Osteoblast (primary cell): ENCODE measurements at regions not wholly inside any gene's neighbourhood (a gene's known extent, or its start where the extent isn't known, plus 50 kb on each side); places are given as distances from the start of the nearest gene placed in this dataset.

Experiments
- DNase-seq: peaks from one replicate; pipeline ENCODE4 v3.0.0; 2011; ENCODE audit warnings: low spot score, mixed read lengths; ENCODE audit not compliant: insufficient read length; ENCODE audit errors: missing footprints
- H2AFZ ChIP-seq: 2 replicates; pipeline ENCODE4 v1.6.0; 2011; ENCODE audit warnings: mild to moderate bottlenecking, low read length
- H3K27ac ChIP-seq: 2 replicates; pipeline ENCODE4 v1.5.1; 2011; ENCODE audit warnings: mild to moderate bottlenecking, low read depth, low read length, moderate library complexity
- H3K27me3 ChIP-seq: 2 replicates; pipeline ENCODE4 v1.6.0; 2012; ENCODE audit warnings: mild to moderate bottlenecking, control low read depth, inconsistent platforms, low read length, moderate library complexity; ENCODE audit not compliant: insufficient read depth
- H3K36me3 ChIP-seq: 2 replicates; pipeline ENCODE4 v1.5.1; 2011; ENCODE audit warnings: mild to moderate bottlenecking, low read length, control low read depth, moderate library complexity; ENCODE audit not compliant: insufficient read depth
- H3K4me1 ChIP-seq: 2 replicates; pipeline ENCODE4 v1.5.1; 2011; ENCODE audit warnings: mild to moderate bottlenecking, low read length, control low read depth, moderate library complexity; ENCODE audit not compliant: insufficient read depth
- H3K4me2 ChIP-seq: 2 replicates; pipeline ENCODE4 v1.6.0; 2011; ENCODE audit warnings: mild to moderate bottlenecking, low read length; ENCODE audit not compliant: insufficient read depth
- H3K4me3 ChIP-seq: fragments of 200-600 bp; sonication (generic); 3 replicates; pipeline ENCODE4 v1.5.1; 2012; ENCODE audit warnings: mild to moderate bottlenecking, low read length, inconsistent platforms; ENCODE audit not compliant: insufficient read depth
- H3K79me2 ChIP-seq: 2 replicates; pipeline ENCODE4 v1.6.0; 2012; ENCODE audit warnings: mild to moderate bottlenecking, low read length, control low read depth, inconsistent platforms; ENCODE audit not compliant: insufficient read depth
- H3K9me3 ChIP-seq: 2 replicates; pipeline ENCODE4 v1.5.1; 2011; ENCODE audit warnings: low read depth, low read length, control low read depth
- H4K20me1 ChIP-seq: 2 replicates; pipeline ENCODE4 v1.6.0; 2012; ENCODE audit warnings: mild to moderate bottlenecking, low read length, control low read depth; ENCODE audit not compliant: insufficient read depth
- TF ChIP-seq, protein P1 (sequence below): IDR thresholded peaks from 2 replicates; pipeline ENCODE4 v1.5.1; 2011; ENCODE audit warnings: mild to moderate bottlenecking, low read depth, low read length, moderate library complexity; ENCODE audit errors: extremely low read depth

DNA sequence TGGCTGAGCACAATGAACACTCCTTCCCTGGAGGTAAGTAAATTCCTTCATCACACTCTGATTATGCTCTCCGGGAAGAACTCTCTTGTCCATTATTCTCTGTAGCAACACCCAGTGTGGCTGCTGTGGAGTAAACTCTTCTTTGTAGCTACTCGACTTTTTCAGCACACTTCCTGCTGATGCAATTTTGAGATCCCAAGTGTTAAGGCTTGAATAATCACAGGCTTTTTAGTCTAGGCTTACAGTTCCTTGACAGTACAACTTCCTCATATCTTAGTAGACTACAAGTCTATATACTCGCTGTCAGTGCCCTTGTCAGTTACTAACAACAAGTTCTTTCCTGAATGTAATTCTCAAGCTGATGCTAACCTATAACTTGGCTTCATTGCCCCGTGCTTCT is 301.8 kb upstream of the API5 start:
- no peaks in the 10 kb centered on the region for H3K79me2 ChIP-seq

DNA sequence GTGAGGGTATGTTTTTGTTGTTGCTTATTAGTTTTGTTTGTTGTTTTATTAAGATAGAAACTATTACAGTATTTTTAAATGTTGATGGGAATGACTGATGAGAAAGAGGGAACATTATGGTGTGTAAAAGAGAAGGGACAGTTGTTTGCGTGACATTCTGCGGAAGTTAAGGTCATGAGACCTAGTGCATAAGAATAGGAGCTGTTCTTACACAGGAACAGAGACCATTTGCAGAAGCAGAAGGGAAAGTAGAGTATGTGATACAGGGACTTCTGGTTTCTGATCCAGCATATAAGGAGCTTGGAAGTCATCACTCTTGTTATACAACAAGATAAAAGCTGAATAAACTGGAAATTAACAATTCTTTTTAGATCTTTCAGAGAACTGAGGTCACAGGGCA is 299.2 kb upstream of the API5 start:
- Histone ChIP-seq H2AFZ (no peak overlapping the region), H3K4me2 (no peak overlapping the region), H3K9me3 (peaks cover 3% of the 10 kb centered on the region), H3K4me3 (no peak overlapping the region), H3K36me3 (no peaks in the 10 kb centered on the region), H3K27me3 (no peaks in the 10 kb centered on the region), H3K4me1 (no peaks in the 10 kb centered on the region), H3K27ac (no peak overlapping the region), H3K79me2 (no peaks in the 10 kb centered on the region), H4K20me1 (no peaks in the 10 kb centered on the region)
- DNase-seq, result no peak
- TF ChIP-seq, protein P1, sequence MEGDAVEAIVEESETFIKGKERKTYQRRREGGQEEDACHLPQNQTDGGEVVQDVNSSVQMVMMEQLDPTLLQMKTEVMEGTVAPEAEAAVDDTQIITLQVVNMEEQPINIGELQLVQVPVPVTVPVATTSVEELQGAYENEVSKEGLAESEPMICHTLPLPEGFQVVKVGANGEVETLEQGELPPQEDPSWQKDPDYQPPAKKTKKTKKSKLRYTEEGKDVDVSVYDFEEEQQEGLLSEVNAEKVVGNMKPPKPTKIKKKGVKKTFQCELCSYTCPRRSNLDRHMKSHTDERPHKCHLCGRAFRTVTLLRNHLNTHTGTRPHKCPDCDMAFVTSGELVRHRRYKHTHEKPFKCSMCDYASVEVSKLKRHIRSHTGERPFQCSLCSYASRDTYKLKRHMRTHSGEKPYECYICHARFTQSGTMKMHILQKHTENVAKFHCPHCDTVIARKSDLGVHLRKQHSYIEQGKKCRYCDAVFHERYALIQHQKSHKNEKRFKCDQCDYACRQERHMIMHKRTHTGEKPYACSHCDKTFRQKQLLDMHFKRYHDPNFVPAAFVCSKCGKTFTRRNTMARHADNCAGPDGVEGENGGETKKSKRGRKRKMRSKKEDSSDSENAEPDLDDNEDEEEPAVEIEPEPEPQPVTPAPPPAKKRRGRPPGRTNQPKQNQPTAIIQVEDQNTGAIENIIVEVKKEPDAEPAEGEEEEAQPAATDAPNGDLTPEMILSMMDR, result no peak

More for the DNA sequence above, 301.8 kb upstream of the API5 start:
- Histone ChIP-seq H2AFZ (no peak overlapping the region), H3K4me1 (no peaks in the 10 kb centered on the region), H3K27ac (no peak overlapping the region), H4K20me1 (no peaks in the 10 kb centered on the region), H3K4me3 (no peak overlapping the region), H3K27me3 (no peaks in the 10 kb centered on the region), H3K9me3 (peaks cover 3% of the 10 kb centered on the region), H3K36me3 (no peaks in the 10 kb centered on the region), H3K4me2 (no peak overlapping the region)
- DNase-seq, result no peak
- TF ChIP-seq, protein P1, result no peak

DNA sequence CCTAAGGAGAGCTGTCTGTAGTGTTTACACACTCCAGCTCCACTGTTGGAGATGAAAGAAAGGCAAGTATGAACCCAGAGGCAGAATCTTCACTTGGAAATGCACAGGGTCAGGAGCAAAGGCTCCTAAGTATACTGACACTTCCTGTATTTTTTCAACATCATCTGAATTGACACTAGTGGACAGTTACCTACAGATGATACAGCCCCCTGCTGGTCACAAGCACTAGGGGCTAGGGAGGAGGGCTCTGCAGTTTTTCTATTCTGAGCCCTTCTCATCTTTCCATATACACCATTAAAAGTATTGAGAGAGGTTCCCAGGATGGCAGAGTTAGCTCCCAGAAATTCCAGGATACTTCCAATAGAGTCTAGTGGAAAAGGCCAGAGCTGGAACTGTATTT is 290.3 kb upstream of the API5 start:
- no peaks in the 10 kb centered on the region for H4K20me1 ChIP-seq
- no peak overlapping the region for H3K27ac ChIP-seq
- no peaks in the 10 kb centered on the region for H3K36me3 ChIP-seq
- no peak overlapping the region for H3K4me3 ChIP-seq
- H3K4me2 ChIP-seq, result no peak overlapping the region
- H3K27me3 ChIP-seq, result no peaks in the 10 kb centered on the region
- no peaks in the 10 kb centered on the region for H3K4me1 ChIP-seq
- no peak overlapping the region for H2AFZ ChIP-seq
- TF ChIP-seq, protein P1, result no peak
- DNase-seq, result no peak
- H3K9me3 ChIP-seq, result no peaks in the 10 kb centered on the region
- no peaks in the 10 kb centered on the region for H3K79me2 ChIP-seq

DNA sequence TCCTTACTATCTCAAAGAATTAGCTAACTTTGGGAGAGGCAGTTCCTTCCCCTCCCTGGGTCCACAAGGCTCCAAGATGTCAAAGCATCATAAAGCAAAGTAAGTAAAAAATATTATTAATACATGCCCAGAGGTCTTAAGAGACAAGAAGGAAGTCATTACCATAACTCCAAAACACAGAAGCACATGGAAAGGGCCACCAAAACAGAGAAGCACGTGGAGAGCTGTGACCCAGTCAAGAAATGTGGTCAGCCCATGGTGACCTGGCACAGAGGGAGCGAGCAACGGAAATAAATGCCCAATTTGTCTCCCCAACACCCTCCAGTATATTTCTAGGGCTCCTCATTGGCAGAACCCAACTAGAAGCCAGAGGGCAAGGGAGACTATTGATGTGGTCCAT is 277.5 kb upstream of the API5 start:
- no peak for DNase-seq
- Histone ChIP-seq H4K20me1 (no peaks in the 10 kb centered on the region), H3K4me2 (no peak overlapping the region), H3K79me2 (no peaks in the 10 kb centered on the region), H3K27me3 (no peaks in the 10 kb centered on the region), H3K4me3 (no peak overlapping the region), H2AFZ (no peak overlapping the region), H3K9me3 (no peaks in the 10 kb centered on the region), H3K4me1 (no peaks in the 10 kb centered on the region), H3K27ac (no peak overlapping the region), H3K36me3 (no peaks in the 10 kb centered on the region)
- TF ChIP-seq, protein P1, result no peak
